K562 (cell line): ENCODE measurements at regions not wholly inside any gene's neighbourhood (a gene's known extent, or its start where the extent isn't known, plus 50 kb on each side); places are given as distances from the start of the nearest gene placed in this dataset.

Experiments
- GABPA ChIP-seq: fragments of 200-800 bp; sonication (Bioruptor generic); conservative IDR thresholded peaks from 2 replicates; pipeline ENCODE4 v1.6.1; 2016; ENCODE audit warnings: low read depth, missing genetic modification characterization, missing compliant biosample characterization
- HNRNPH1 ChIP-seq: fragments of 200-400 bp; formaldehyde crosslinking; optimal IDR thresholded peaks from 2 replicates; pipeline ENCODE3; 2017; ENCODE audit warnings: low read depth, mild to moderate bottlenecking, low read length, moderate library complexity
- RAD21 ChIP-seq, 2 experiments: fragments of 250-450 bp in 1 of 2; fragments of 450-650 bp in 1 of 2; sonication (Bioruptor Pico) in 1 of 2; formaldehyde crosslinking in 1 of 2; IDR thresholded peaks in 1 of 2; conservative IDR thresholded peaks in 1 of 2; 2 replicates each; pipeline versions ENCODE4 v1.4.0 to v1.8.0; 2020 to 2022; ENCODE audit warnings: mild to moderate bottlenecking in 2 of 2, moderate library complexity in 1 of 2
- ZNF282 ChIP-seq: sonication (generic); formaldehyde crosslinking; IDR thresholded peaks from 2 replicates; pipeline ENCODE4 v1.8.1; 2023; ENCODE audit warnings: missing genetic modification reagents
- ZNF785 ChIP-seq: fragments of 250-450 bp; sonication (Bioruptor Pico); IDR thresholded peaks from 2 replicates; pipeline ENCODE4 v1.4.0; 2020; ENCODE audit warnings: mild to moderate bottlenecking
- TF ChIP-seq, protein P1 (sequence below): fragments of 250-450 bp; sonication (Bioruptor Pico); IDR thresholded peaks from 2 replicates; pipeline ENCODE4 v1.5.0; 2022; ENCODE audit warnings: mild to moderate bottlenecking

DNA sequence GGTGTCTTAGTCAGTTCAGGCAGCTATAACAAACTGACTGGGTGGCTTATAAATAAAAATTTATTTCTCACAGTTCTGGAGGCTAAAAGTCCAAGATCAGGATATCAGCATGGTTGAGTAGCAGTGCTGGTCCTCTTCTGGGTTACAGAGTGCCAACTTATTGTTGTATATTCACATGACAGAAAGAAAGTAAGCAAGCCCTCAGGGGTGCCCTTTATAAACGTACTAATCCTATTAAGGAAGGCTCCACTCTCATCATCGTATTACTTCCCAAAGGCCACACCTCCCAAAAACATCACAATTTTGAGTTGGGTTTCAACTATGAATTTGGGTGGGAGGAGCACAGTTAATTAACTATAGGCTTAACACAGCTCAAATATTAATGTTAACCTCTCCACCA is 653.0 kb downstream of the DIPK2A start:
- TF ChIP-seq ZNF785 (CRISPR knock-in tag): no peak
- TF ChIP-seq RAD21 (CRISPR knock-in tag; conservative IDR thresholded peaks at IDR 0.05 in 1 of 2, IDR thresholded peaks at IDR 0.05 in 1 of 2): no peak
- TF ChIP-seq ZNF282 (CRISPR knock-in tag): no peak
- TF ChIP-seq, protein P1, sequence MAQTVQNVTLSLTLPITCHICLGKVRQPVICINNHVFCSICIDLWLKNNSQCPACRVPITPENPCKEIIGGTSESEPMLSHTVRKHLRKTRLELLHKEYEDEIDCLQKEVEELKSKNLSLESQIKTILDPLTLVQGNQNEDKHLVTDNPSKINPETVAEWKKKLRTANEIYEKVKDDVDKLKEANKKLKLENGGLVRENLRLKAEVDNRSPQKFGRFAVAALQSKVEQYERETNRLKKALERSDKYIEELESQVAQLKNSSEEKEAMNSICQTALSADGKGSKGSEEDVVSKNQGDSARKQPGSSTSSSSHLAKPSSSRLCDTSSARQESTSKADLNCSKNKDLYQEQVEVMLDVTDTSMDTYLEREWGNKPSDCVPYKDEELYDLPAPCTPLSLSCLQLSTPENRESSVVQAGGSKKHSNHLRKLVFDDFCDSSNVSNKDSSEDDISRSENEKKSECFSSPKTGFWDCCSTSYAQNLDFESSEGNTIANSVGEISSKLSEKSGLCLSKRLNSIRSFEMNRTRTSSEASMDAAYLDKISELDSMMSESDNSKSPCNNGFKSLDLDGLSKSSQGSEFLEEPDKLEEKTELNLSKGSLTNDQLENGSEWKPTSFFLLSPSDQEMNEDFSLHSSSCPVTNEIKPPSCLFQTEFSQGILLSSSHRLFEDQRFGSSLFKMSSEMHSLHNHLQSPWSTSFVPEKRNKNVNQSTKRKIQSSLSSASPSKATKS (CRISPR knock-in tag): no peak
- no peak for TF ChIP-seq GABPA
- TF ChIP-seq HNRNPH1: no peak
